Right lobe of liver (tissue), 6 donors: ENCODE measurements at regions not wholly inside any gene's neighbourhood (a gene's known extent, or its start where the extent isn't known, plus 50 kb on each side); places are given as distances from the start of the nearest gene placed in this dataset.

Experiments used
- ATAC-seq, 4 donors: fragments of 200-7000 bp; cut with Tn5 transposase; one replicate each; pipeline ENCODE4 v1.9.1; 2020; ENCODE audit warnings: mild to moderate bottlenecking in 4 of 4, moderate library complexity in 4 of 4
- DNase-seq, 3 donors: peaks; one replicate each; pipeline ENCODE4 v3.0.0-alpha.2; 2020
- H3K27ac ChIP-seq, 3 donors: fragments of 200-600 bp; one replicate each; pipeline ENCODE4 v1.8.0; 2022
- H3K27me3 ChIP-seq, 2 donors: fragments of 200-600 bp; one replicate each; pipeline ENCODE4 v1.8.0; 2022
- H3K36me3 ChIP-seq, 4 donors: fragments of 200-600 bp; sonication (generic) in 1 of 4; one replicate each; pipeline versions ENCODE4 v1.5.1 to v1.8.0; 2017 to 2022; ENCODE audit warnings: control low read depth in 1 of 4
- H3K4me1 ChIP-seq, 4 donors: fragments of 200-600 bp; sonication (generic) in 1 of 4; one replicate each; pipeline versions ENCODE4 v1.5.1 to v1.8.0; 2017 to 2022; ENCODE audit warnings: control low read depth in 1 of 4
- H3K4me3 ChIP-seq, 3 donors: fragments of 200-600 bp; one replicate each; pipeline ENCODE4 v1.8.0; 2022
- H3K9me3 ChIP-seq, 4 donors: fragments of 200-600 bp; sonication (generic) in 1 of 4; one replicate each; pipeline versions ENCODE4 v1.5.1 to v1.8.0; 2017 to 2022; ENCODE audit warnings: control low read depth in 1 of 4
- CTCF ChIP-seq, 4 donors: fragments of 200-600 bp in 3 of 4; fragments of 450-650 bp in 1 of 4; IDR thresholded peaks; one replicate each; pipeline versions ENCODE4 v1.5.1 to v1.8.0; 2016 to 2022; ENCODE audit warnings: antibody characterized with exemption in 4 of 4, mild to moderate bottlenecking in 2 of 4
- POLR2A ChIP-seq: fragments of 450-650 bp; IDR thresholded peaks from one replicate; pipeline ENCODE4 v1.6.1; 2017; ENCODE audit warnings: antibody characterized with exemption, mild to moderate bottlenecking
- WGBS: methylation state at CpG from one replicate; pipeline ENCODE4 v1.1.6; 2018; ENCODE audit warnings: low coverage, low lambda C conversion rate; ENCODE audit not compliant: insufficient coverage; ENCODE audit errors: missing lambda C conversion rate; 5-methylcytosine and 5-hydroxymethylcytosine counted together
- intact Hi-C, 2 donors: fragments of 100-400 bp; cut with DNase I; formaldehyde crosslinking; loops; one replicate each; pipeline versions ENCODE4 v1.11.2 to v1.14.1; 2022
- donor health status: DM: no; HTN: yes; CAD: no.
- donor health status: DM: no; HTN: no; CAD: no.
- donor health status: DM: no; HTN: no; CAD: no.
- donor health status: DM: no; HTN: yes; CAD: no.
- donor health status: DM: no; HTN: yes; CAD: no.

- TF ChIP-seq CTCF (IDR thresholded peaks at IDR 0.05) (no peak), POLR2A (no peak)
Measured at GRCh38 chr9:80691229-80691628, 998.1 kb downstream of the TLE1 start.

GRCh38 chr9:80690349-80690939, 998.9 kb downstream of the TLE1 start:
- 39% methylated on average over 4 of the region's 6 CpGs for WGBS
- no peaks in the 10 kb centered on the region for H3K4me1 ChIP-seq
- TF ChIP-seq POLR2A (no peak), CTCF (IDR thresholded peaks at IDR 0.05) (no peak)
- no peaks in the 10 kb centered on the region for H3K36me3 ChIP-seq
- no peaks in the 10 kb centered on the region for H3K9me3 ChIP-seq
- H3K27ac ChIP-seq = no peak overlapping the region
- no peaks in the 10 kb centered on the region for H3K27me3 ChIP-seq
- intact Hi-C loops = no loop called here
- DNase-seq = peak in 1 of 3 donors; percentile 39
- ATAC-seq = peak in 1 of 4 donors; percentile 52
- no peak overlapping the region for H3K4me3 ChIP-seq

More at GRCh38 chr9:80691229-80691628, 998.1 kb downstream of the TLE1 start:
- intact Hi-C loops = no loop called here
- ATAC-seq = no peak
- no peak for DNase-seq
- Histone ChIP-seq H3K9me3 (no peaks in the 10 kb centered on the region), H3K27ac (no peak overlapping the region), H3K36me3 (no peaks in the 10 kb centered on the region), H3K27me3 (no peaks in the 10 kb centered on the region), H3K4me3 (no peak overlapping the region), H3K4me1 (no peaks in the 10 kb centered on the region)

GRCh38 chr9:80679916-80680315, 1009.4 kb downstream of the TLE1 start:
- no peak overlapping the region for H3K4me3 ChIP-seq
- intact Hi-C loops = no loop called here
- H3K36me3 ChIP-seq = no peaks in the 10 kb centered on the region
- no peaks in the 10 kb centered on the region for H3K4me1 ChIP-seq
- H3K27ac ChIP-seq = no peak overlapping the region
- H3K9me3 ChIP-seq = no peaks in the 10 kb centered on the region
- H3K27me3 ChIP-seq = no peaks in the 10 kb centered on the region
- TF ChIP-seq CTCF (IDR thresholded peaks at IDR 0.05) (no peak), POLR2A (no peak)
- DNase-seq (no peak), ATAC-seq (no peak)

- Histone ChIP-seq H3K4me1 (no peaks in the 10 kb centered on the region), H3K9me3 (no peaks in the 10 kb centered on the region), H3K36me3 (no peaks in the 10 kb centered on the region), H3K4me3 (no peak overlapping the region), H3K27me3 (no peaks in the 10 kb centered on the region), H3K27ac (no peak overlapping the region)
- 48% methylated on average over 2 of the region's 2 CpGs for WGBS
- no peak for TF ChIP-seq CTCF (IDR thresholded peaks at IDR 0.05)
- no peak for TF ChIP-seq POLR2A
- ATAC-seq (no peak), DNase-seq (no peak)
- intact Hi-C loops = no loop called here
Measured at GRCh38 chr9:80678906-80679305, 1010.4 kb downstream of the TLE1 start.

- Histone ChIP-seq H3K27ac (no peak overlapping the region), H3K4me1 (no peaks in the 10 kb centered on the region), H3K4me3 (no peak overlapping the region), H3K27me3 (no peaks in the 10 kb centered on the region), H3K9me3 (no peaks in the 10 kb centered on the region), H3K36me3 (no peaks in the 10 kb centered on the region)
- 55% methylated on average over 1 of the region's 1 CpG for WGBS
- intact Hi-C loops = no loop called here
- no peak for DNase-seq
- ATAC-seq = no peak
- TF ChIP-seq CTCF (IDR thresholded peaks at IDR 0.05) (no peak), POLR2A (no peak)
Measured at GRCh38 chr9:80673496-80673895, 1015.9 kb downstream of the TLE1 start.
